Ascending aorta (tissue), 2 donors: ENCODE measurements at regions not wholly inside any gene's neighbourhood (a gene's known extent, or its start where the extent isn't known, plus 50 kb on each side); places are given as distances from the start of the nearest gene placed in this dataset.

Experiments
- DNase-seq, 2 donors: peaks; one replicate each; pipeline ENCODE4 v3.0.0-alpha.2; 2019; ENCODE audit warnings: low spot score in 2 of 2
- H3K27ac ChIP-seq, 2 donors: fragments of 200-600 bp; sonication (generic); one replicate each; pipeline ENCODE4 v1.5.1; 2016 to 2017; ENCODE audit warnings: mild to moderate bottlenecking in 1 of 2
- H3K27me3 ChIP-seq: fragments of 200-600 bp; sonication (generic); one replicate; pipeline ENCODE4 v1.5.1; 2017
- H3K36me3 ChIP-seq, 2 donors: fragments of 200-600 bp; sonication (generic); one replicate each; pipeline ENCODE4 v1.5.1; 2016
- H3K4me1 ChIP-seq, 2 donors: fragments of 200-600 bp; sonication (generic); one replicate each; pipeline ENCODE4 v1.5.1; 2016 to 2017; ENCODE audit warnings: mild to moderate bottlenecking in 1 of 2
- H3K4me3 ChIP-seq, 2 donors: fragments of 200-600 bp; sonication (generic); one replicate each; pipeline ENCODE4 v1.5.1; 2016 to 2017; ENCODE audit warnings: mild to moderate bottlenecking in 1 of 2
- H3K9me3 ChIP-seq, 2 donors: fragments of 200-600 bp; sonication (generic); one replicate each; pipeline ENCODE4 v1.5.1; 2016
- CTCF ChIP-seq, 3 experiments: fragments of 200-600 bp in 2 of 3; fragments of 450-650 bp in 1 of 3; sonication (generic) in 2 of 3; IDR thresholded peaks; one replicate each; pipeline ENCODE4 v1.5.1; 2016 to 2019; ENCODE audit warnings: antibody characterized with exemption in 3 of 3, mild to moderate bottlenecking in 1 of 3, moderate library complexity in 1 of 3
- intact Hi-C: fragments of 100-400 bp; cut with DNase I; formaldehyde crosslinking; loops from one replicate; pipeline ENCODE4 v1.15.1; 2023

- no peak overlapping the region for H3K27ac ChIP-seq
- H3K4me3 ChIP-seq: no peak overlapping the region
- no peaks in the 10 kb centered on the region for H3K4me1 ChIP-seq
- H3K36me3 ChIP-seq: no peaks in the 10 kb centered on the region
- intact Hi-C loops: no loop called here
- H3K9me3 ChIP-seq: no peaks in the 10 kb centered on the region
- H3K27me3 ChIP-seq: no peaks in the 10 kb centered on the region
- no peak for DNase-seq
- no peak for TF ChIP-seq CTCF (IDR thresholded peaks at IDR 0.05)
Measured at GRCh38 chr7:9891056-9891455, 1082.6 kb upstream of the PHF14 start.

- intact Hi-C loops: no loop called here
- Histone ChIP-seq H3K36me3 (no peaks in the 10 kb centered on the region), H3K27ac (no peak overlapping the region), H3K4me1 (no peaks in the 10 kb centered on the region), H3K4me3 (no peak overlapping the region), H3K27me3 (no peaks in the 10 kb centered on the region), H3K9me3 (peaks cover 0 to 8% of the 10 kb centered on the region in 2 donors)
- no peak for DNase-seq
- no peak for TF ChIP-seq CTCF (IDR thresholded peaks at IDR 0.05)
Measured at GRCh38 chr7:9900339-9900738, 1073.3 kb upstream of the PHF14 start.

DNA sequence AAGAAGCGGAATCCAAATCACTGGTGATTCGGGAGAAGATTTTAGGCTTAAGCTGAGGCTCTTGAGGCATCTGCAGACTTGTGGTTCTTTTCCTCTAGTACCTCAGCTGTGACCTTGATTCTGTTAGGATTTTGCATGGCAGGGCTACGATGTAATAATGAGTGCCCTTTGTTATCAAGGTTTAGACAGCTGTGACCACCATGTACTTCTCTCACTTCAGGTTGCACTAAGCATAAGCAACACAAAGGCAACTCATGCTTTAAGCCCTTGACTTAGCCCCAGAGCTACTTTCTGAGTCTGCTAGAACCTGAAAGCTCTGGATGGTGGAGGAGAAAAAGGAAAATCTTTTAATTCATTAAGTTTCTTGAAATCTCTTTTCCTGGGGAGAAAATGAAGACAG lies 1052.3 kb upstream of the PHF14 start:
- no peak for DNase-seq
- Histone ChIP-seq H3K27ac (no peak overlapping the region), H3K4me3 (no peak overlapping the region), H3K36me3 (no peaks in the 10 kb centered on the region), H3K9me3 (no peaks in the 10 kb centered on the region), H3K27me3 (no peaks in the 10 kb centered on the region), H3K4me1 (no peaks in the 10 kb centered on the region)
- intact Hi-C loops: no loop called here
- no peak for TF ChIP-seq CTCF (IDR thresholded peaks at IDR 0.05)

DNA sequence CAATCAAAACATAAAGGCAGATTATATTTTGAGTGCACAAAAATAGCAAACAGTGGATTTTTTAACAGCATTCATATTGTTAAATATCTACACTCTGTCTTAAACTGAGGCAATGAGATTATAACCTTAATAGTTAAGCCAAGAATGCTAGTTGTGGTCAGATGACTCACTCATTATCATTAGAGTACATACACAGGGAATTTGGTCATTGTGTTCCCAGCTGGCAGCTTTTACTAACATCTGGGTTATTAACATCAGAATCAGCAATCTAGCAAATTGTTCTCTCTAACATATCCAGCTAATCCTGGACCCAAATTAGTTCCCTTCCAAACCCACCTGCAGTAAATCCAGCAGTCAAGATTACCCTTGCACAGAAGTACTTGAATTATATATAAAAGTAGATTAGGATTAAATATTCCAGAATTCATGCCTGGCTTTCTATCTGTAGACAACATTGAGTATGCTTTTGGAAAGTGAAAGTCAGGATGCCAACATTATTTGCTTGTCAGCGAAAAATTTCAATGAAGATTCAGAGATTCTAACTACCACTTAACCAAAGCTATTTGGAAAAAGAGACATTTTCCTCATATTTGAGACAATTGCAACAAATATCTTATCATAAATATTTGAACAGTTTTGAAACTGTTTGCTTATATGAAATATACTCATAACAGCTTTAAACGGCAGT lies 1035.6 kb upstream of the PHF14 start:
- no peaks in the 10 kb centered on the region for H3K27me3 ChIP-seq
- DNase-seq: no peak
- no peaks in the 10 kb centered on the region for H3K9me3 ChIP-seq
- H3K4me1 ChIP-seq: no peaks in the 10 kb centered on the region
- H3K36me3 ChIP-seq: no peaks in the 10 kb centered on the region
- intact Hi-C loops: no loop called here
- H3K4me3 ChIP-seq: no peak overlapping the region
- no peak overlapping the region for H3K27ac ChIP-seq
- TF ChIP-seq CTCF (IDR thresholded peaks at IDR 0.05): no peak

- no peak overlapping the region for H3K27ac ChIP-seq
- H3K9me3 ChIP-seq: no peaks in the 10 kb centered on the region
- H3K36me3 ChIP-seq: no peaks in the 10 kb centered on the region
- no peak for DNase-seq
- no peaks in the 10 kb centered on the region for H3K27me3 ChIP-seq
- no peak for TF ChIP-seq CTCF (IDR thresholded peaks at IDR 0.05)
- no peak overlapping the region for H3K4me3 ChIP-seq
- intact Hi-C loops: no loop called here
- H3K4me1 ChIP-seq: no peaks in the 10 kb centered on the region
Measured at GRCh38 chr7:9939176-9939575, 1034.5 kb upstream of the PHF14 start.

DNA sequence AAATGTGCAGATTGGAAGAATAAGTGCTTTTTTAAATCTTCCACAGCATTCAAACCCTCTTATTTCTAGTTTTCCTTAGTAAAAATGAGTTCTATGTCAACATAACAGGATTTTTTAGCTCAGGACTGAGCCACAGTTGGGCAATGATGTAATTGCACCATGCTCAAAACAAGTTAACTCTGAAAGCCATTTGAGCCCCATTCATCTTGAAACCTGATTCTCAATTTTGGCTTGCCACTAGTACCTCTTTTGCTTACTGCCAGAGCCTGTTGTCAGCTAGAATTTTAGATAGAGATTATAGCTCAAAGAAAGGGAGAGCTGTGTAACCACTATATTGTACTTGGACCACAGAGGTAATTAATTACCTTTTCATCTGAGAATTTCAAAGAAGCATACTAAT lies 1028.5 kb upstream of the PHF14 start:
- TF ChIP-seq CTCF (IDR thresholded peaks at IDR 0.05): no peak
- intact Hi-C loops: no loop called here
- Histone ChIP-seq H3K9me3 (no peaks in the 10 kb centered on the region), H3K27me3 (no peaks in the 10 kb centered on the region), H3K4me3 (no peak overlapping the region), H3K4me1 (no peaks in the 10 kb centered on the region), H3K27ac (no peak overlapping the region), H3K36me3 (no peaks in the 10 kb centered on the region)
- DNase-seq: no peak
